MM.1S (cell line): ENCODE measurements at regions not wholly inside any gene's neighbourhood (a gene's known extent, or its start where the extent isn't known, plus 50 kb on each side); places are given as distances from the start of the nearest gene placed in this dataset.

Experiments
- CTCF ChIP-seq: fragments of 300-600 bp; sonication (generic); IDR thresholded peaks from 2 replicates; pipeline ENCODE4 v1.5.1; 2016; ENCODE audit warnings: antibody characterized with exemption, low read length, mixed read lengths
- EZH2phosphoT487 ChIP-seq: fragments of 300-600 bp; sonication (generic); IDR thresholded peaks from 2 replicates; pipeline ENCODE4 v1.6.1; 2018; ENCODE audit warnings: antibody characterized with exemption, low read length

DNA sequence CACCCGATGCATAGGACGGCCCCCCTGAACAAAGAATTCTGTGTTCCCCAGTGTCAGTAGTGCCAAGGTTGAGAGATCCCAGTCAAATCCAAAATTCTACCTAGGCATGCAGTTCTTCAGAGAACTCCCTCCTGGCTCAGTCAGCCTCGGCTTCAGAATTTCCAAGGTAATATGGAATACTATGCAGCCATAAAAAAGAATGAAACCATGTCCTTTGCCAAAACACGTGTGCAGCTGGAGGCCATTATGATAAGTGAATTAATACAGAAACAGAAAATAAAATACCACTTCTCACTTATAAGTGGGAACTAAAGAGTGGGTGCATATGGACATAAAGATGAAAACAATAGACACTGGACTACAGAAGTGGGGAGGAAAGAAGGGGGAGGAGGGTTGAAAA lies 87.1 kb upstream of the TRIO start:
- TF ChIP-seq CTCF (no peak), EZH2phosphoT487 (no peak)
